ENCODE measurements at regions not wholly inside any gene's neighbourhood (a gene's known extent, or its start where the extent isn't known, plus 50 kb on each side); places are given as distances from the start of the nearest gene placed in this dataset.

GRCh38 chr3:72241525-72241924 is 456.6 kb upstream of the PROK2 start:
- H3K4me3 Mint-ChIP-seq, result no peak overlapping the region
- no peaks in the 10 kb centered on the region for H3K9me3 Mint-ChIP-seq
- intact Hi-C loops (cut with micrococcal nuclease), result no loop called here
- Histone ChIP-seq H3K27ac (ENCODE audit: low read length) (no peak overlapping the region), H3K9me3 (ENCODE audit: control insufficient read depth, insufficient read depth, low read length) (no peaks in the 10 kb centered on the region), H3K36me3 (ENCODE audit: control insufficient read depth, insufficient read depth, low read length) (no peaks in the 10 kb centered on the region), H3K27me3 (ENCODE audit: control insufficient read depth, insufficient read depth, low read length) (no peaks in the 10 kb centered on the region), H3K4me1 (ENCODE audit: control insufficient read depth, insufficient read depth, low read length) (no peaks in the 10 kb centered on the region), H3K4me3 (ENCODE audit: low read length) (no peak overlapping the region)
- TF ChIP-seq CTCF (IDR thresholded peaks at IDR 0.05), result no peak
- H3K27me3 Mint-ChIP-seq (ENCODE audit: low read depth in 2 of 2), result peaks cover 0 to 9% of the 10 kb centered on the region in 2 donors
- no CpG with 5 or more reads among the region's 1 CpG for WGBS (ENCODE audit: insufficient coverage)
- no peak overlapping the region for H3K27ac Mint-ChIP-seq
- H3K36me3 Mint-ChIP-seq, result no peaks in the 10 kb centered on the region
- ATAC-seq (no peak), DNase-seq (no peak)
- no peaks in the 10 kb centered on the region for H3K4me1 Mint-ChIP-seq

GRCh38 chr3:72240531-72240930 is 455.6 kb upstream of the PROK2 start:
- H3K9me3 Mint-ChIP-seq, result no peaks in the 10 kb centered on the region
- no peaks in the 10 kb centered on the region for H3K4me1 Mint-ChIP-seq
- H3K4me3 ChIP-seq (ENCODE audit: low read length), result no peak overlapping the region
- H3K27me3 ChIP-seq (ENCODE audit: control insufficient read depth, insufficient read depth, low read length), result no peaks in the 10 kb centered on the region
- TF ChIP-seq CTCF (IDR thresholded peaks at IDR 0.05), result no peak
- H3K4me3 Mint-ChIP-seq, result no peak overlapping the region
- no peaks in the 10 kb centered on the region for H3K36me3 Mint-ChIP-seq
- WGBS (ENCODE audit: insufficient coverage), result 80% methylated on average over 4 of the region's 4 CpGs
- no peak overlapping the region for H3K27ac ChIP-seq (ENCODE audit: low read length)
- H3K27ac Mint-ChIP-seq, result no peak overlapping the region
- no peaks in the 10 kb centered on the region for H3K4me1 ChIP-seq (ENCODE audit: control insufficient read depth, insufficient read depth, low read length)
- DNase-seq (no peak), ATAC-seq (no peak)
- intact Hi-C loops (cut with micrococcal nuclease), result no loop called here
- peaks cover 0 to 9% of the 10 kb centered on the region in 2 donors for H3K27me3 Mint-ChIP-seq (ENCODE audit: low read depth in 2 of 2)
- no peaks in the 10 kb centered on the region for H3K9me3 ChIP-seq (ENCODE audit: control insufficient read depth, insufficient read depth, low read length)
- no peaks in the 10 kb centered on the region for H3K36me3 ChIP-seq (ENCODE audit: control insufficient read depth, insufficient read depth, low read length)

- no peaks in the 10 kb centered on the region for H3K4me1 Mint-ChIP-seq
- no peak for TF ChIP-seq CTCF (IDR thresholded peaks at IDR 0.05)
- Histone ChIP-seq H3K4me1 (ENCODE audit: control insufficient read depth, insufficient read depth, low read length) (no peaks in the 10 kb centered on the region), H3K27me3 (ENCODE audit: control insufficient read depth, insufficient read depth, low read length) (no peaks in the 10 kb centered on the region), H3K36me3 (ENCODE audit: control insufficient read depth, insufficient read depth, low read length) (no peaks in the 10 kb centered on the region), H3K4me3 (ENCODE audit: low read length) (no peak overlapping the region), H3K27ac (ENCODE audit: low read length) (no peak overlapping the region), H3K9me3 (ENCODE audit: control insufficient read depth, insufficient read depth, low read length) (no peaks in the 10 kb centered on the region)
- intact Hi-C loops (cut with micrococcal nuclease), result no loop called here
- whole genome bisulfite sequencing (ENCODE audit: insufficient coverage), result 89% methylated on average over 3 of the region's 3 CpGs
- no peak overlapping the region for H3K27ac Mint-ChIP-seq
- no peaks in the 10 kb centered on the region for H3K9me3 Mint-ChIP-seq
- ATAC-seq (no peak), DNase-seq (no peak)
- no peak overlapping the region for H3K4me3 Mint-ChIP-seq
- H3K36me3 Mint-ChIP-seq, result no peaks in the 10 kb centered on the region
- H3K27me3 Mint-ChIP-seq (ENCODE audit: low read depth in 2 of 2), result peaks cover 0 to 9% of the 10 kb centered on the region in 2 donors
Measured at GRCh38 chr3:72238801-72239200, 453.9 kb upstream of the PROK2 start.

GRCh38 chr3:72238010-72238691 is 453.2 kb upstream of the PROK2 start:
- DNase-seq, result no peak
- no peak for TF ChIP-seq CTCF (IDR thresholded peaks at IDR 0.05)
- H3K27me3 ChIP-seq (ENCODE audit: control insufficient read depth, insufficient read depth, low read length), result no peaks in the 10 kb centered on the region
- no peak overlapping the region for H3K4me3 ChIP-seq (ENCODE audit: low read length)
- H3K4me3 Mint-ChIP-seq, result no peak overlapping the region
- no peaks in the 10 kb centered on the region for H3K9me3 ChIP-seq (ENCODE audit: control insufficient read depth, insufficient read depth, low read length)
- no peak overlapping the region for H3K27ac Mint-ChIP-seq
- no peaks in the 10 kb centered on the region for H3K36me3 ChIP-seq (ENCODE audit: control insufficient read depth, insufficient read depth, low read length)
- H3K27ac ChIP-seq (ENCODE audit: low read length), result no peak overlapping the region
- H3K4me1 ChIP-seq (ENCODE audit: control insufficient read depth, insufficient read depth, low read length), result no peaks in the 10 kb centered on the region
- H3K4me1 Mint-ChIP-seq, result no peaks in the 10 kb centered on the region
- peaks cover 0 to 9% of the 10 kb centered on the region in 2 donors for H3K27me3 Mint-ChIP-seq (ENCODE audit: low read depth in 2 of 2)
- intact Hi-C loops (cut with micrococcal nuclease), result no loop called here
- ATAC-seq, result no peak
- 91% methylated on average over 6 of the region's 7 CpGs for WGBS (ENCODE audit: insufficient coverage)
- H3K36me3 Mint-ChIP-seq, result no peaks in the 10 kb centered on the region
- H3K9me3 Mint-ChIP-seq, result no peaks in the 10 kb centered on the region
